Left ventricle myocardium inferior (tissue), 1 donor: ENCODE measurements at regions not wholly inside any gene's neighbourhood (a gene's known extent, or its start where the extent isn't known, plus 50 kb on each side); places are given as distances from the start of the nearest gene placed in this dataset.

Experiments used
- DNase-seq: peaks from one replicate; pipeline ENCODE4 v3.0.0-alpha.2; 2020
- H3K27ac ChIP-seq: fragments of 200-600 bp; replicated peaks from 2 replicates; pipeline ENCODE4 v1.8.0; 2021
- H3K27me3 ChIP-seq: fragments of 200-600 bp; 2 replicates; pipeline ENCODE4 v1.8.0; 2021; ENCODE audit warnings: low read depth
- H3K36me3 ChIP-seq: fragments of 200-600 bp; 2 replicates; pipeline ENCODE4 v1.8.0; 2021
- H3K4me1 ChIP-seq: fragments of 200-600 bp; 2 replicates; pipeline ENCODE4 v1.8.0; 2021
- H3K4me3 ChIP-seq: fragments of 200-600 bp; 2 replicates; pipeline ENCODE4 v1.8.0; 2021; ENCODE audit warnings: mild to moderate bottlenecking, moderate library complexity
- H3K9me3 ChIP-seq: fragments of 200-600 bp; replicated peaks from 2 replicates; pipeline ENCODE4 v1.8.0; 2021
- intact Hi-C: fragments of 100-400 bp; cut with micrococcal nuclease; formaldehyde crosslinking; loops from one replicate; pipeline ENCODE4 v1.11.0; 2022
- TF ChIP-seq, protein P1 (sequence below): fragments of 200-600 bp; IDR thresholded peaks from 2 replicates; pipeline ENCODE4 v1.8.0; 2021; ENCODE audit warnings: antibody characterized with exemption, mild to moderate bottlenecking, borderline replicate concordance
- donor health status: DM: no; HTN: yes; CAD: no; lungs with severe emphysema.

DNA sequence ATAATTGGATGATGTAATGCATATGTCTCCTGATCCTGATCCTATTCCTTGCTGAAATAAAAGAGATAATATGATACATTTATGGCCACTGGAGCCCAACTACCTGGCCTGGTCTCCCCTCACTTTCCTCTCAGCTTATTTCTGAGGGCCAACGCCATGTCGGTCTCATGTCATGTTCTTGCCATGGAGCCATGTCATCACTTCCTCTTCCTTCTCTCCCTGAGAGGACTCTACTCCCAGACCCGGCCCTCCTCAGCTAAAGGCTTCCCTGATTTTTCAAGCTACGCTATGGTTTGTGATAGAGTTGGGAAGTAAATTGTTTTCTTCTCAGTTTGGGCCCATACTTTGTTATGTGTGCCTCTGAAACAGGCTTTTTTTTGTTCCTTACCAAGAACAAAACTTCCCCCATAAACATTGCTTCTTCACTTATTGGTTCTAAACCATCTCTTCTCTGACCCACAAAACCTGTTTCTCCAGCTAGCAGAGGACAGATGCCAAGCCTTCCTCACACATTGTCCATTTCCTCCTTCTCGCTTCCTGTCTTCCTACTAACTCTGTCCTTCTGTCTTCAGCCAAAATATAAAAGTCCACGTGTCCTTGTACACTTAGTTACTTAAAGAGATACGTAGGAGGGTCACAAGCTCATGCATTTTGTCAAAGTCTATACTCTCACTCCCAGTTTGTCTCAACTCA is 319.9 kb upstream of the DACH1 start:
- DNase-seq: no peak
- no peaks in the 10 kb centered on the region for H3K27me3 ChIP-seq
- no peaks in the 10 kb centered on the region for H3K36me3 ChIP-seq
- TF ChIP-seq, protein P1, sequence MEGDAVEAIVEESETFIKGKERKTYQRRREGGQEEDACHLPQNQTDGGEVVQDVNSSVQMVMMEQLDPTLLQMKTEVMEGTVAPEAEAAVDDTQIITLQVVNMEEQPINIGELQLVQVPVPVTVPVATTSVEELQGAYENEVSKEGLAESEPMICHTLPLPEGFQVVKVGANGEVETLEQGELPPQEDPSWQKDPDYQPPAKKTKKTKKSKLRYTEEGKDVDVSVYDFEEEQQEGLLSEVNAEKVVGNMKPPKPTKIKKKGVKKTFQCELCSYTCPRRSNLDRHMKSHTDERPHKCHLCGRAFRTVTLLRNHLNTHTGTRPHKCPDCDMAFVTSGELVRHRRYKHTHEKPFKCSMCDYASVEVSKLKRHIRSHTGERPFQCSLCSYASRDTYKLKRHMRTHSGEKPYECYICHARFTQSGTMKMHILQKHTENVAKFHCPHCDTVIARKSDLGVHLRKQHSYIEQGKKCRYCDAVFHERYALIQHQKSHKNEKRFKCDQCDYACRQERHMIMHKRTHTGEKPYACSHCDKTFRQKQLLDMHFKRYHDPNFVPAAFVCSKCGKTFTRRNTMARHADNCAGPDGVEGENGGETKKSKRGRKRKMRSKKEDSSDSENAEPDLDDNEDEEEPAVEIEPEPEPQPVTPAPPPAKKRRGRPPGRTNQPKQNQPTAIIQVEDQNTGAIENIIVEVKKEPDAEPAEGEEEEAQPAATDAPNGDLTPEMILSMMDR: no peak
- no peaks in the 10 kb centered on the region for H3K9me3 ChIP-seq
- H3K4me3 ChIP-seq: no peak overlapping the region
- H3K4me1 ChIP-seq: no peaks in the 10 kb centered on the region
- H3K27ac ChIP-seq: no peak overlapping the region
- intact Hi-C loops: no loop called here

DNA sequence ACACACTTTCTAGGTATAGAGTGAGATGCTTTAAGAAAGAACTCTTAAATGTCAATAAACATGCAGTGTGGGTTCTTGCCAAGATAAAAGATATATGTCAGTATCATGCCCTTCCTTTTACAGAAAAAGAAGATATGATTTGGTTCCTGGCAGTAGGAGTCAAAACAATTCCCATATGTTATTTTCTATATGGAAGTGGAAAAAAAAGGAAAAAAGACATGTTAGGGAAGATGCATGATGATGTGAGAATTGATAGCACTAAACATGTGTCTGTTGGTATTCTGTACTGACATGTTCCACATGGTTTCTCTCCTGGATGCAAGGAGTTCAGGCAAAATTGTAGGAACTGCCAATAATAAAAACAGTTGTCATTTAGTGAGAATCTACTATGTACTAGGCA is 318.8 kb upstream of the DACH1 start:
- TF ChIP-seq, protein P1: no peak
- Histone ChIP-seq H3K27me3 (no peaks in the 10 kb centered on the region), H3K36me3 (no peaks in the 10 kb centered on the region), H3K27ac (no peak overlapping the region), H3K4me1 (no peaks in the 10 kb centered on the region), H3K9me3 (no peaks in the 10 kb centered on the region), H3K4me3 (no peak overlapping the region)
- intact Hi-C loops: no loop called here
- no peak for DNase-seq

DNA sequence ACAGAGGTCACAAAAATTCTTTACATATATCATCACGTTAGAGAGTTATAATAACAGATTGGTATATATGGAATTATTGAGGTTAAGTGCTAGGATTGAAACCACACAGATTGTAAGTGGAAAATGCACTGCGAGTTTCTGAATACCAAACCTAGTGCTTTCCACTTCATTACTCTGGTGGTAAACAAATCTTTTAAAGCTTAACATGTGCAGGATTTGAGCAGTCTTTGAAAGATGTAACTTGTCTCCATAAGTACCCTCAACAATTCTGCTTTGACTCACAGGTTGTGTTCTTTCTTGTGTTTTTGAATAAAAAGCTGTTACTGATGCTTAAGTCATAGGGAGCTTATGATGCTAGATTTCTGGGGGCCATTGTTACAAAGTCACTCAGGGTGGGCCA is 314.7 kb upstream of the DACH1 start:
- Histone ChIP-seq H3K27me3 (no peaks in the 10 kb centered on the region), H3K4me1 (no peaks in the 10 kb centered on the region), H3K4me3 (no peak overlapping the region), H3K27ac (no peak overlapping the region), H3K36me3 (no peaks in the 10 kb centered on the region), H3K9me3 (no peaks in the 10 kb centered on the region)
- TF ChIP-seq, protein P1: no peak
- intact Hi-C loops: no loop called here
- DNase-seq: no peak

DNA sequence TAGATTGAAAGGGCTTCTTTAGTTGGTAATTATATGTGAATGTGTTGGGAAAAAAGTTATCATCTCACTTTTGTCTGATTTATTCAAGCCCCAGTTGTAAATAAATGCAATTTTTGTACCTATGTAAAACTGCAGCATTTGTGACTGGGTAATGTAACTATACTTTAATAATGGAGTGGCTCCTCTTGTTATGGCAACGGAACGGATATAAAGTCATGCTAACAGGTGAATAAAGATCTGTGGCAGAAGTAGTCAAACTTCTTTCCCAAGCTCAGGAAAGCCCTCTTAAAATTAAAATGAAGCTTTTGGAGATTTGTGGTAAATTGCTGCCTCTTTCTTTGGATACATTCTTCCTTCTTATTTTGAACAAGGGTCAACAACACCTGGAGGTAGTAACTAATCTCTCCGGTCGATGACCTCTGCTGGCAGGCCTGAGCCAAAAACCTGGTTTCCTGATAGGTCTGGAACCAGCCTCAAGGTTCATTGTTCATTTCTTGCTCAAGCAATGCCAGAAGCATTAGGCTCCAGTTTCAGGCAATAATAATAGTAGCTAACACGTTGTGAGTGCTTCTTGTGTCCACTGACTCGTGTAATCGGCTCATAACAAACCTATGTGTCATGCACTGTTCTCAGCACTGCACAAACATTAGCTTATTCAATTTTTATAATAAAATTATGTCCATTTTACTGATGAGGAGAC is 313.4 kb upstream of the DACH1 start:
- no peak for DNase-seq
- intact Hi-C loops: no loop called here

DNA sequence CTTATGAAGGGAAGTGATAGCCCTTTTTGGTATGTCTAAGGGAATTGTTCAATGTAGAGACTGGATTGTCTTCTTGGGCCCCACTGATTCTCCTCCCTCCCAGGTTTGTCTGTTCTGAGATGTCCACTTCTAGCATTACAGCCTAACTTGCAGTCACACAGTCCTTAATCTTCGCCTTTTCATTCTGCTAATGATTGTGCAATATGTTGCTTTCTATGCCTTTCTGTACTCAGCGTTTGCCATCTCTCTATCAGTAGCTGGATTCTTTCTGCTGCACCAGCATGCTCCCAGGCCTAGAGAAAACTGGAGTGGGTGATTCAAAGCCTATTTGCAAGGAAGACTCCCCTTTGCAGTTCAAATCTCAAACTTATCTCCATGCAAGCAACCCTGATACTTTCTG is 307.5 kb upstream of the DACH1 start:
- no peaks in the 10 kb centered on the region for H3K9me3 ChIP-seq
- no peaks in the 10 kb centered on the region for H3K36me3 ChIP-seq
- no peak for DNase-seq
- TF ChIP-seq, protein P1: no peak
- H3K4me1 ChIP-seq: no peaks in the 10 kb centered on the region
- no peak overlapping the region for H3K4me3 ChIP-seq
- no peaks in the 10 kb centered on the region for H3K27me3 ChIP-seq
- intact Hi-C loops: no loop called here
- H3K27ac ChIP-seq: no peak overlapping the region

More for the DNA sequence above, 313.4 kb upstream of the DACH1 start:
- Histone ChIP-seq H3K27me3 (no peaks in the 10 kb centered on the region), H3K4me1 (no peaks in the 10 kb centered on the region), H3K9me3 (no peaks in the 10 kb centered on the region), H3K4me3 (no peak overlapping the region), H3K36me3 (no peaks in the 10 kb centered on the region), H3K27ac (no peak overlapping the region)
- TF ChIP-seq, protein P1: no peak
